ENCODE measurements at regions not wholly inside any gene's neighbourhood (a gene's known extent, or its start where the extent isn't known, plus 50 kb on each side); places are given as distances from the start of the nearest gene placed in this dataset.

DNA sequence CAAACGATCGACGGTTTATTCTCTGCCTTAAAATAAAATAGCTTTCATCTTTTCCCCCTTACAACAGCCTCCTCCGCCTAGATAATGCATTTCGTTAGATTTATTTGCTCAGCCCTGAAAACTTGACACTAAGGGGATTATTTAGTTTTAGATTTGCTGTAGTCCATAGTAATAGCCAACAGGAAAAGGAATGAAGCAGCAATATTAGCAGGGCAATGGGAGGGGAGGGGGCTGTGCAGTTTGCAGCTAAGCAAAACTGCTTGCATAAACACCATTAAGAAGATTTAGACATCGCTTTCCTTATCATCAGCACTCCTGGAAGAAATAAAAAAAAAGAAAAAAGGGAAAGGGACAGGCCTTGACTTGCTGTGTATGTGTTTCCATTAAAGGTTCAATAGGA lies 286.5 kb upstream of the SOX14 start:
- no peaks in the 10 kb centered on the region for H3K79me2 ChIP-seq (replicated peaks; ENCODE audit: insufficient read depth, low read length)
- peaks cover 5% of the 10 kb centered on the region for H3K9me3 ChIP-seq (ENCODE audit: low read length)
- no peaks in the 10 kb centered on the region for H3K27me3 ChIP-seq (ENCODE audit: insufficient read depth, low read depth, low read length)
- no peak overlapping the region for H3K4me3 ChIP-seq (ENCODE audit: low read length)
- H3K4me2 ChIP-seq (ENCODE audit: low read length): no peak overlapping the region
- H3K27ac ChIP-seq (ENCODE audit: low read length): no peak overlapping the region
- no peaks in the 10 kb centered on the region for H3F3A ChIP-seq (ENCODE audit: insufficient read depth, low read length, poor library complexity, severe bottlenecking)
- TF ChIP-seq EP300 (conservative IDR thresholded peaks at IDR 0.05; ENCODE audit: poor library complexity, severe bottlenecking): no peak
- TF ChIP-seq, protein P1, sequence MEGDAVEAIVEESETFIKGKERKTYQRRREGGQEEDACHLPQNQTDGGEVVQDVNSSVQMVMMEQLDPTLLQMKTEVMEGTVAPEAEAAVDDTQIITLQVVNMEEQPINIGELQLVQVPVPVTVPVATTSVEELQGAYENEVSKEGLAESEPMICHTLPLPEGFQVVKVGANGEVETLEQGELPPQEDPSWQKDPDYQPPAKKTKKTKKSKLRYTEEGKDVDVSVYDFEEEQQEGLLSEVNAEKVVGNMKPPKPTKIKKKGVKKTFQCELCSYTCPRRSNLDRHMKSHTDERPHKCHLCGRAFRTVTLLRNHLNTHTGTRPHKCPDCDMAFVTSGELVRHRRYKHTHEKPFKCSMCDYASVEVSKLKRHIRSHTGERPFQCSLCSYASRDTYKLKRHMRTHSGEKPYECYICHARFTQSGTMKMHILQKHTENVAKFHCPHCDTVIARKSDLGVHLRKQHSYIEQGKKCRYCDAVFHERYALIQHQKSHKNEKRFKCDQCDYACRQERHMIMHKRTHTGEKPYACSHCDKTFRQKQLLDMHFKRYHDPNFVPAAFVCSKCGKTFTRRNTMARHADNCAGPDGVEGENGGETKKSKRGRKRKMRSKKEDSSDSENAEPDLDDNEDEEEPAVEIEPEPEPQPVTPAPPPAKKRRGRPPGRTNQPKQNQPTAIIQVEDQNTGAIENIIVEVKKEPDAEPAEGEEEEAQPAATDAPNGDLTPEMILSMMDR (IDR thresholded peaks at IDR 0.05; ENCODE audit: poor library complexity, severe bottlenecking): no peak
- H3K36me3 ChIP-seq (ENCODE audit: insufficient read depth, low read length): no peaks in the 10 kb centered on the region
- H2AFZ ChIP-seq (ENCODE audit: low read depth, low read length): no peak overlapping the region
- no peaks in the 10 kb centered on the region for H4K20me1 ChIP-seq (ENCODE audit: insufficient read depth)
- no peak overlapping the region for H3K9ac ChIP-seq (ENCODE audit: low read length)
- no peaks in the 10 kb centered on the region for H3K9me2 ChIP-seq (ENCODE audit: insufficient read depth, low read length)

DNA sequence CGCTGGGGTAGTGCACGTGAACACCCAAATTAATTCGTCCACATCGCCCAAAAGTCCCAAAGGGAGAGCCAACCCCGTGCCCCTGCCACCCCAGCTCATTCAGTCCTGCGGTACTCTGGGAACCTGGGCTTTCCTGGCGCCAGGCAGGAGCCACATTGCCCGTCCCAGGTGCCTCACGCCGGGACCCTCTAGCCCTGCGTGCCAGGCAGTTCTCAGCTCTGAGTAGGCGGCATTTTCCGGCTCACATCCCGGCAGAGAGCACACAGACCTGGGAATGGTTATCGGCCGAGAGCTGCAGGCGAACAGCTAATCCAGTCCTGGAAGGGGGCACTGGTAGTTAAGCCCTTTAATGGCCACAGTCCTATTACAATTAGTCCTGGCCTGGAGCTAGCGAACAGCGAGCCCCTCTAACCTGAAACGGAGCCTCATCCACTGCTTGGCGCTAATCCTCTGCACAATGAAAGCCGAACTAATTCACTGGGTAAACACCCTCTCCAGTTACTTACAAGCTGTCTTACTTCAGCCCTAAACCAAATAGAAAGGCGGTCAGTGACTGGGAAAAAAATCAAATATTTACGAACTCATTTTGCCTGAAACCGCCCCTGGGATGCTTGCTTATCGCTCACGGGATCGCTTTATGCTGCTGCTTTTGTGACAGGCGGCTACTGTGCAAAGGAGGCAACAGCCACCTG lies 254.6 kb upstream of the SOX14 start:
- Histone ChIP-seq H3K9me3 (ENCODE audit: low read length) (no peaks in the 10 kb centered on the region), H4K20me1 (ENCODE audit: insufficient read depth) (no peaks in the 10 kb centered on the region), H3K9me2 (ENCODE audit: insufficient read depth, low read length) (no peaks in the 10 kb centered on the region), H3K36me3 (ENCODE audit: insufficient read depth, low read length) (no peaks in the 10 kb centered on the region), H2AFZ (ENCODE audit: low read depth, low read length) (no peak overlapping the region), H3K27me3 (ENCODE audit: insufficient read depth, low read depth, low read length) (no peaks in the 10 kb centered on the region), H3F3A (ENCODE audit: insufficient read depth, low read length, poor library complexity, severe bottlenecking) (no peaks in the 10 kb centered on the region), H3K4me2 (ENCODE audit: low read length) (no peak overlapping the region), H3K4me3 (ENCODE audit: low read length) (no peak overlapping the region), H3K79me2 (replicated peaks; ENCODE audit: insufficient read depth, low read length) (no peaks in the 10 kb centered on the region), H3K27ac (ENCODE audit: low read length) (no peak overlapping the region), H3K9ac (ENCODE audit: low read length) (no peak overlapping the region)
- TF ChIP-seq EP300 (conservative IDR thresholded peaks at IDR 0.05; ENCODE audit: poor library complexity, severe bottlenecking) (no peak), RAD21 (conservative IDR thresholded peaks at IDR 0.05) (no peak), MXI1 (conservative IDR thresholded peaks at IDR 0.05; ENCODE audit: poor library complexity, severe bottlenecking) (no peak), EZH2 (IDR thresholded peaks at IDR 0.05; ENCODE audit: borderline replicate concordance, insufficient read depth, low read length, poor library complexity, severe bottlenecking) (no peak), SMC3 (conservative IDR thresholded peaks at IDR 0.05; ENCODE audit: poor library complexity) (no peak), POLR2AphosphoS5 (IDR thresholded peaks at IDR 0.05) (no peak), TAF1 (IDR thresholded peaks at IDR 0.05; ENCODE audit: low read depth) (no peak)
- TF ChIP-seq, protein P1 (IDR thresholded peaks at IDR 0.05; ENCODE audit: poor library complexity, severe bottlenecking): no peak
- TF ChIP-seq, protein P2, sequence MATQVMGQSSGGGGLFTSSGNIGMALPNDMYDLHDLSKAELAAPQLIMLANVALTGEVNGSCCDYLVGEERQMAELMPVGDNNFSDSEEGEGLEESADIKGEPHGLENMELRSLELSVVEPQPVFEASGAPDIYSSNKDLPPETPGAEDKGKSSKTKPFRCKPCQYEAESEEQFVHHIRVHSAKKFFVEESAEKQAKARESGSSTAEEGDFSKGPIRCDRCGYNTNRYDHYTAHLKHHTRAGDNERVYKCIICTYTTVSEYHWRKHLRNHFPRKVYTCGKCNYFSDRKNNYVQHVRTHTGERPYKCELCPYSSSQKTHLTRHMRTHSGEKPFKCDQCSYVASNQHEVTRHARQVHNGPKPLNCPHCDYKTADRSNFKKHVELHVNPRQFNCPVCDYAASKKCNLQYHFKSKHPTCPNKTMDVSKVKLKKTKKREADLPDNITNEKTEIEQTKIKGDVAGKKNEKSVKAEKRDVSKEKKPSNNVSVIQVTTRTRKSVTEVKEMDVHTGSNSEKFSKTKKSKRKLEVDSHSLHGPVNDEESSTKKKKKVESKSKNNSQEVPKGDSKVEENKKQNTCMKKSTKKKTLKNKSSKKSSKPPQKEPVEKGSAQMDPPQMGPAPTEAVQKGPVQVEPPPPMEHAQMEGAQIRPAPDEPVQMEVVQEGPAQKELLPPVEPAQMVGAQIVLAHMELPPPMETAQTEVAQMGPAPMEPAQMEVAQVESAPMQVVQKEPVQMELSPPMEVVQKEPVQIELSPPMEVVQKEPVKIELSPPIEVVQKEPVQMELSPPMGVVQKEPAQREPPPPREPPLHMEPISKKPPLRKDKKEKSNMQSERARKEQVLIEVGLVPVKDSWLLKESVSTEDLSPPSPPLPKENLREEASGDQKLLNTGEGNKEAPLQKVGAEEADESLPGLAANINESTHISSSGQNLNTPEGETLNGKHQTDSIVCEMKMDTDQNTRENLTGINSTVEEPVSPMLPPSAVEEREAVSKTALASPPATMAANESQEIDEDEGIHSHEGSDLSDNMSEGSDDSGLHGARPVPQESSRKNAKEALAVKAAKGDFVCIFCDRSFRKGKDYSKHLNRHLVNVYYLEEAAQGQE (IDR thresholded peaks at IDR 0.05; ENCODE audit: borderline replicate concordance): no peak

Measured in neural cell (in vitro differentiated cells).